H1 (cell line): ENCODE measurements at regions not wholly inside any gene's neighbourhood (a gene's known extent, or its start where the extent isn't known, plus 50 kb on each side); places are given as distances from the start of the nearest gene placed in this dataset.

Experiments used
- CTCF ChIP-seq, 3 experiments: IDR thresholded peaks; 1 replicate in 2 of 3; 2 replicates in 1 of 3; pipeline versions ENCODE4 v1.5.1 to v1.6.1; 2011; ENCODE audit warnings: low read length in 3 of 3, mild to moderate bottlenecking in 3 of 3, inconsistent platforms in 2 of 3, low read depth in 1 of 3, moderate library complexity in 1 of 3; ENCODE audit not compliant: insufficient read depth in 1 of 3; ENCODE audit errors: control extremely low read depth in 1 of 3
- FOSL1 ChIP-seq: IDR thresholded peaks from 2 replicates; pipeline ENCODE4 v1.6.1; 2011; ENCODE audit warnings: mild to moderate bottlenecking, low read depth, low read length, moderate library complexity; ENCODE audit not compliant: insufficient read depth
- POLR2AphosphoS5 ChIP-seq: IDR thresholded peaks from 2 replicates; pipeline ENCODE4 v1.6.1; 2011; ENCODE audit warnings: low read depth, low read length
- RFX5 ChIP-seq: IDR thresholded peaks from 2 replicates; pipeline ENCODE4 v1.6.1; 2011; ENCODE audit warnings: low read depth, low read length, improper control_type of control experiment, borderline replicate concordance
- RXRA ChIP-seq: IDR thresholded peaks from 2 replicates; pipeline ENCODE4 v1.6.1; 2011; ENCODE audit warnings: low read depth, mild to moderate bottlenecking, low read length, moderate library complexity; ENCODE audit not compliant: insufficient read depth
- TCF12 ChIP-seq: IDR thresholded peaks from 2 replicates; pipeline ENCODE4 v1.6.1; 2011; ENCODE audit warnings: low read depth, mild to moderate bottlenecking, low read length

GRCh38 chr6:28607990-28608389 lies 82.3 kb downstream of the GPX5 start (continued):
- no peak for TF ChIP-seq RFX5
- TF ChIP-seq TCF12 = no peak
- TF ChIP-seq POLR2AphosphoS5 = no peak
- TF ChIP-seq RXRA = no peak
- no peak for TF ChIP-seq CTCF (IDR thresholded peaks at IDR 0.05; ENCODE audit: control extremely low read depth in 1 of 3, insufficient read depth in 1 of 3, low read depth in 1 of 3, low read length in 3 of 3)
- no peak for TF ChIP-seq FOSL1
- TF ChIP-seq, all 59 proteins: peak for 0
